A673 (cell line): ENCODE measurements at regions not wholly inside any gene's neighbourhood (a gene's known extent, or its start where the extent isn't known, plus 50 kb on each side); places are given as distances from the start of the nearest gene placed in this dataset.

Experiments used
- BruUV-seq: library from RNA; stranded (reverse); fragments of 400-500 nt; replicated peaks from 2 replicates; lab custom pipeline; 2021; lab: Mats Ljungman, UMichigan
- CTCF ChIA-PET: fragments of 300-600 bp; sonication (Branson Sonifier 250); formaldehyde crosslinking; loops from one replicate; lab custom pipeline; 2022; ENCODE audit warnings: antibody characterized with exemption; lab: Charles Lee
- POLR2A ChIA-PET: fragments of 300-600 bp; sonication (Branson Sonifier 250); formaldehyde crosslinking; loops from one replicate; lab custom pipeline; 2022; ENCODE audit warnings: antibody characterized with exemption; ENCODE audit not compliant: low non-redundant PET; lab: Charles Lee
- DNase-seq: peaks from one replicate; pipeline ENCODE4 v3.0.0-alpha.2; 2015; ENCODE audit warnings: low spot score
- H3K27ac ChIP-seq: fragments of 200-600 bp; sonication (generic); 2 replicates; pipeline ENCODE4 v1.5.1; 2016; ENCODE audit warnings: mixed run types, low read depth, mild to moderate bottlenecking, mixed read lengths, antibody characterized with exemption, low read length; ENCODE audit not compliant: poor library complexity, severe bottlenecking
- H3K27me3 ChIP-seq: fragments of 200-600 bp; sonication (generic); replicated peaks from 2 replicates; pipeline ENCODE4 v1.6.1; 2017; ENCODE audit warnings: mixed run types, low read depth, mild to moderate bottlenecking, mixed read lengths, antibody characterized with exemption, low read length; ENCODE audit not compliant: insufficient read depth, poor library complexity
- H3K36me3 ChIP-seq: fragments of 200-600 bp; sonication (generic); 2 replicates; pipeline ENCODE4 v1.6.1; 2016; ENCODE audit warnings: mixed run types, mild to moderate bottlenecking, mixed read lengths, antibody characterized with exemption, low read length; ENCODE audit not compliant: insufficient read depth, poor library complexity, severe bottlenecking
- H3K4me1 ChIP-seq: fragments of 200-600 bp; sonication (generic); 2 replicates; pipeline ENCODE4 v1.6.1; 2017; ENCODE audit warnings: mixed run types, mild to moderate bottlenecking, mixed read lengths, antibody characterized with exemption, low read length; ENCODE audit not compliant: insufficient read depth, poor library complexity, severe bottlenecking
- H3K4me3 ChIP-seq: fragments of 200-600 bp; sonication (generic); 2 replicates; pipeline ENCODE4 v1.5.1; 2016; ENCODE audit warnings: low read depth, mixed run types, mild to moderate bottlenecking, mixed read lengths, low read length; ENCODE audit not compliant: poor library complexity, severe bottlenecking
- H3K9me3 ChIP-seq: fragments of 200-600 bp; sonication (generic); 2 replicates; pipeline ENCODE4 v1.6.1; 2016; ENCODE audit warnings: mixed run types, low read depth, mild to moderate bottlenecking, mixed read lengths, antibody characterized with exemption, low read length; ENCODE audit not compliant: poor library complexity, severe bottlenecking
- CTCF ChIP-seq: fragments of 300-800, 200-600 bp; sonication (generic); conservative IDR thresholded peaks from 2 replicates; pipeline ENCODE4 v1.5.1; 2017; ENCODE audit warnings: low read depth, mild to moderate bottlenecking, antibody characterized with exemption, low read length, moderate library complexity, mixed read lengths
- EZH2 ChIP-seq: fragments of 200-600 bp; sonication (generic); IDR thresholded peaks from 2 replicates; pipeline ENCODE4 v1.6.1; 2017; ENCODE audit warnings: borderline replicate concordance, low read depth, mild to moderate bottlenecking, mixed read lengths, antibody characterized with exemption, low read length; ENCODE audit not compliant: poor library complexity, severe bottlenecking
- intact Hi-C: fragments of 100-400 bp; cut with micrococcal nuclease; formaldehyde crosslinking; loops from one replicate; pipeline ENCODE4 v1.10.0; 2022; ENCODE audit not compliant: unreplicated experiment

- TF ChIP-seq CTCF: no peak
- no peak for TF ChIP-seq EZH2
- no peak for DNase-seq
- no peak overlapping the region for H3K27ac ChIP-seq
- H3K4me1 ChIP-seq: no peaks in the 10 kb centered on the region
- H3K4me3 ChIP-seq: no peak overlapping the region
- intact Hi-C loops: no loop called here
- H3K9me3 ChIP-seq: no peaks in the 10 kb centered on the region
- H3K36me3 ChIP-seq: no peaks in the 10 kb centered on the region
- H3K27me3 ChIP-seq: no peaks in the 10 kb centered on the region
- no TSS peak for BruUV-seq
- CTCF ChIA-PET: no interaction called here
- POLR2A ChIA-PET: no interaction called here
These were observed 1384.8 kb downstream of the FAM133A start for GRCh38 chrX:95058815-95059214.

- Histone ChIP-seq H3K36me3 (no peaks in the 10 kb centered on the region), H3K4me3 (no peak overlapping the region), H3K4me1 (no peaks in the 10 kb centered on the region), H3K27ac (no peak overlapping the region), H3K27me3 (no peaks in the 10 kb centered on the region), H3K9me3 (no peaks in the 10 kb centered on the region)
- TF ChIP-seq EZH2: no peak
- TF ChIP-seq CTCF: no peak
- no TSS peak for BruUV-seq
- ChIA-PET CTCF (no interaction called here), POLR2A (no interaction called here)
- DNase-seq: no peak
- intact Hi-C loops: no loop called here
These were observed 1385.9 kb downstream of the FAM133A start for GRCh38 chrX:95059909-95060308.

GRCh38 chrX:95063554-95063953, 1389.5 kb downstream of the FAM133A start:
- ChIA-PET POLR2A (no interaction called here), CTCF (no interaction called here)
- Histone ChIP-seq H3K9me3 (no peaks in the 10 kb centered on the region), H3K27me3 (no peaks in the 10 kb centered on the region), H3K36me3 (no peaks in the 10 kb centered on the region), H3K4me3 (no peak overlapping the region), H3K27ac (no peak overlapping the region), H3K4me1 (no peaks in the 10 kb centered on the region)
- TF ChIP-seq EZH2: no peak
- TF ChIP-seq CTCF: no peak
- BruUV-seq: no TSS peak
- no peak for DNase-seq
- intact Hi-C loops: no loop called here
